Left lung (tissue), 4 donors: ENCODE measurements at regions not wholly inside any gene's neighbourhood (a gene's known extent, or its start where the extent isn't known, plus 50 kb on each side); places are given as distances from the start of the nearest gene placed in this dataset.

Experiments
- ATAC-seq: fragments of 200-7000 bp; cut with Tn5 transposase; one replicate; pipeline ENCODE4 v1.9.1; 2020; ENCODE audit warnings: moderate library complexity
- DNase-seq, 4 donors: peaks; one replicate each; pipeline ENCODE4 v3.0.0-alpha.2; 2013 to 2020
- H3K27ac ChIP-seq, 2 donors: fragments of 200-600 bp; sonication (generic) in 1 of 2; one replicate each; pipeline versions ENCODE4 v1.5.0 to v1.8.0; 2020 to 2021
- H3K27me3 ChIP-seq, 2 donors: fragments of 200-600 bp; sonication (generic) in 1 of 2; one replicate each; pipeline versions ENCODE4 v1.5.0 to v1.8.0; 2020 to 2021
- H3K36me3 ChIP-seq, 2 donors: fragments of 200-600 bp; sonication (generic) in 1 of 2; one replicate each; pipeline versions ENCODE4 v1.5.0 to v1.8.0; 2020 to 2021
- H3K4me1 ChIP-seq, 2 donors: fragments of 200-600 bp; one replicate each; pipeline ENCODE4 v1.8.0; 2021
- H3K4me3 ChIP-seq, 2 donors: fragments of 200-600 bp; sonication (generic) in 1 of 2; one replicate each; pipeline versions ENCODE4 v1.5.0 to v1.8.0; 2020 to 2021; ENCODE audit warnings: mild to moderate bottlenecking in 1 of 2
- H3K9me3 ChIP-seq, 2 donors: fragments of 200-600 bp; sonication (generic) in 1 of 2; one replicate each; pipeline versions ENCODE4 v1.5.0 to v1.8.0; 2020 to 2021
- intact Hi-C, 2 donors: fragments of 100-400 bp; cut with DNase I; formaldehyde crosslinking; loops; one replicate each; pipeline versions ENCODE4 v1.11.2 to v1.14.2; 2022
- TF ChIP-seq, protein P1 (sequence below), 2 donors: fragments of 200-600 bp; sonication (generic) in 1 of 2; IDR thresholded peaks; one replicate each; pipeline versions ENCODE4 v1.5.0 to v1.8.0; 2021; ENCODE audit warnings: antibody characterized with exemption in 2 of 2
- donor health status: DM: no; HTN: yes; CAD: no.
- donor health status: DM: no; HTN: no; CAD: no.

DNA sequence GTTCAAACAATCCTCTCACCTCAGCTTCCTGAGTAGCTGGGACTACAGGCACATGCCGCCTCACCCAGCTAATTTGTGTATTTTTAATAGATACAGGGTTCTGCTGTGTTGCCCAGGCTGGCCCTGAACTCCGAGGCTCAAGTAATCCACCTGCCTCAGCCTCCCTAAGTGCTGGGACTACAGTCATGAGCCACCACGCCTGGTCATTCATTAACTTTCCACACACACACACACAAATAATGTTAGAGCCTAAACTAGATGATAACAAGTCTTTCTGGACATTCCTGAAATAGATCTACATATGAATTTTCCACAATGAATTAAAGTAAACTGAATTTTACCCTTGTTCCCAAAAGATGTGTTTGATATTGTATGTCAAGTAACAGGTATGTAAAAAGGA, 776.0 kb downstream of the GALC start:
- TF ChIP-seq, protein P1, sequence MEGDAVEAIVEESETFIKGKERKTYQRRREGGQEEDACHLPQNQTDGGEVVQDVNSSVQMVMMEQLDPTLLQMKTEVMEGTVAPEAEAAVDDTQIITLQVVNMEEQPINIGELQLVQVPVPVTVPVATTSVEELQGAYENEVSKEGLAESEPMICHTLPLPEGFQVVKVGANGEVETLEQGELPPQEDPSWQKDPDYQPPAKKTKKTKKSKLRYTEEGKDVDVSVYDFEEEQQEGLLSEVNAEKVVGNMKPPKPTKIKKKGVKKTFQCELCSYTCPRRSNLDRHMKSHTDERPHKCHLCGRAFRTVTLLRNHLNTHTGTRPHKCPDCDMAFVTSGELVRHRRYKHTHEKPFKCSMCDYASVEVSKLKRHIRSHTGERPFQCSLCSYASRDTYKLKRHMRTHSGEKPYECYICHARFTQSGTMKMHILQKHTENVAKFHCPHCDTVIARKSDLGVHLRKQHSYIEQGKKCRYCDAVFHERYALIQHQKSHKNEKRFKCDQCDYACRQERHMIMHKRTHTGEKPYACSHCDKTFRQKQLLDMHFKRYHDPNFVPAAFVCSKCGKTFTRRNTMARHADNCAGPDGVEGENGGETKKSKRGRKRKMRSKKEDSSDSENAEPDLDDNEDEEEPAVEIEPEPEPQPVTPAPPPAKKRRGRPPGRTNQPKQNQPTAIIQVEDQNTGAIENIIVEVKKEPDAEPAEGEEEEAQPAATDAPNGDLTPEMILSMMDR (IDR thresholded peaks at IDR 0.05): no peak

DNA sequence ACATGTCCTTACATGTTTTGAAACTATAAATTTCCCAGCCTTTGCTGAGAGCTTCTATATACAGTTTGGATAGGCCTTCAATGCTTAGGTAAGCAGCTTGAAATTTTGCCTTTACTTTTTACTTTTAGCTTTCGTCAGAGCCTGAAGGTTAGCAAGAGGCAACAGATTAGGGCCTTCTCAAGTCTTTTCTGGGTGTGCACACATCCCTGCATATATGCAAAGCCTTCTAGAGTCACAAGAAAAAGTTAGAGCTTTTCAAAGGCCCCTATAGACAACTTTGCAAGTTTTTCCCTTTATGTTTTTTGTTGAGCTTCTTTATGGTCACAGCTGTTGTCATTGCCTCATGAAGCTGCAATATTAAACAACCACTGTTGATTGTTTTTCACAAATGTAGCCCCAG, 778.4 kb downstream of the GALC start:
- no peaks in the 10 kb centered on the region for H3K27me3 ChIP-seq
- DNase-seq (no peak), ATAC-seq (no peak)
- no peaks in the 10 kb centered on the region for H3K4me1 ChIP-seq
- TF ChIP-seq, protein P1 (IDR thresholded peaks at IDR 0.05): no peak
- H3K9me3 ChIP-seq: peaks cover 0 to 13% of the 10 kb centered on the region in 2 donors
- intact Hi-C loops: no loop called here
- H3K36me3 ChIP-seq: no peaks in the 10 kb centered on the region
- H3K4me3 ChIP-seq: no peak overlapping the region
- no peak overlapping the region for H3K27ac ChIP-seq

More for the DNA sequence above, 776.0 kb downstream of the GALC start:
- Histone ChIP-seq H3K4me3 (no peak overlapping the region), H3K9me3 (peaks cover 0 to 16% of the 10 kb centered on the region in 2 donors), H3K4me1 (no peaks in the 10 kb centered on the region), H3K27me3 (no peaks in the 10 kb centered on the region), H3K36me3 (no peaks in the 10 kb centered on the region), H3K27ac (no peak overlapping the region)
- ATAC-seq (no peak), DNase-seq (no peak)
- intact Hi-C loops: no loop called here

DNA sequence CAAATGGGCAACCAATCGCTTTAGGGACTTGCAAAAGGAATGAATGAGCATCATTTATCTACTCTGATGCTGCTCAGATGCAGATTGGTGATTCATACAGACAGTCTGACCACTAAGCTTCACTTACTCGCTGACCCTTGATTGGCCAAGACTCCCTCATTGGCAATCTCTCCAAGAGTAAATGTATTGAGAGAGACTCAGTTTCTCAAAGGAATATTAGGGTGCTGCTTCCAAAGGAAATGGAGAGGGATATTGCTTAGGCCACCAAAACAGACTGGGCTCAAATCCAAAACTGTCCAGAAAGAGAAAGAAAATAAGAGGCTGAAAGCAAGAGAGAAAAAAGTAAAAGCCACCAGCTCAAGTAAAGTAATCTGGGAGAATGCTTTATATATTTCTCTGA, 785.2 kb downstream of the GALC start:
- TF ChIP-seq, protein P1 (IDR thresholded peaks at IDR 0.05): no peak
- H3K27me3 ChIP-seq: no peaks in the 10 kb centered on the region
- DNase-seq: no peak
- ATAC-seq: no peak
- H3K36me3 ChIP-seq: no peaks in the 10 kb centered on the region
- intact Hi-C loops: no loop called here
- no peak overlapping the region for H3K27ac ChIP-seq
- no peak overlapping the region for H3K4me3 ChIP-seq
- no peaks in the 10 kb centered on the region for H3K4me1 ChIP-seq
- H3K9me3 ChIP-seq: peaks cover 0 to 6% of the 10 kb centered on the region in 2 donors

DNA sequence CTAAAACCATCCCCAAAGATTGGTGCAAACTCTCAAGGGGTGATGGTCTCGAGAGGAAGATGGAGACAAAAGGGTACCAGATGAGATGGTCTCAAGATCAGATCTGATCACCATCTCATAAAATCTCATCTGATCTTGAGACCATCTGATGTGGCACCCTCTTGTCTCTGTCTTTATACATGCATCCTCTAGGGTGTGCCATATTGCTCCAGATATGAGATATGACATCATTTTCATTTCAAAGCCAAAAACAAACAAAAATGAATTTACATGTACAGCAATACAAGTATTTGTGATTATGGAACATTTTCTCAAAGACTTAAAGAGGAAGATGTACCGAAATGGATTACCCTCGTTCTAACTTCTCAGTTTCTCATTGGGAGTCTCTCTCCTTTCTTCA, 787.2 kb downstream of the GALC start:
- Histone ChIP-seq H3K36me3 (no peaks in the 10 kb centered on the region), H3K27me3 (no peaks in the 10 kb centered on the region), H3K4me1 (no peaks in the 10 kb centered on the region), H3K4me3 (no peak overlapping the region), H3K27ac (no peak overlapping the region), H3K9me3 (no peaks in the 10 kb centered on the region)
- intact Hi-C loops: no loop called here
- TF ChIP-seq, protein P1 (IDR thresholded peaks at IDR 0.05): no peak
- DNase-seq (no peak), ATAC-seq (no peak)

DNA sequence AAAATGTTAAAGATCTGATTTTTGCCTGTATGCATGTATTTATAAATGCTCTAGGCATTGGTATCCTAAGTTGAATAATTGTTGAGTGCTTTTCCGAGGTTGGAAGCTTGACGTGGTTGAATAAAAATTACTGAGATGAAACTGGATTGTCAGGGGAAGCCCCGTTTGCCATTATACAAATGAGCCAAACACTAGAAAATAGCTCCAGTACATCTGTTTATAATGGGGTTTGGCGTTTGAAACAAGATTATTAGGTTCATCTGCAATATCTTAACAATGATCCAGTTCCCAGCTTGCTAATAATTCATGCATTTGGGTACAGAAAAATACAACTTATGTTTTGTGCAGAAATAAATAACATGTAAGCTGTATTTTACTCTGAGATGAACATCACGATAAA, 789.6 kb downstream of the GALC start:
- no peak for ATAC-seq
- Histone ChIP-seq H3K9me3 (no peaks in the 10 kb centered on the region), H3K27me3 (no peaks in the 10 kb centered on the region), H3K27ac (no peak overlapping the region), H3K4me1 (no peaks in the 10 kb centered on the region), H3K4me3 (no peak overlapping the region), H3K36me3 (no peaks in the 10 kb centered on the region)
- TF ChIP-seq, protein P1 (IDR thresholded peaks at IDR 0.05): no peak
- intact Hi-C loops: no loop called here
- DNase-seq: no peak
